HG03442 (cell line): ENCODE measurements at regions not wholly inside any gene's neighbourhood (a gene's known extent, or its start where the extent isn't known, plus 50 kb on each side); places are given as distances from the start of the nearest gene placed in this dataset.
"Not testable (repeated sequence)": the region's sequence is repeated elsewhere in the genome, so short reads cannot be mapped to it uniquely, and the experiment has no call there.

Experiments used
- ATAC-seq: cut with Tn5 transposase; IDR thresholded peaks from one replicate; pipeline ENCODE4 v1.9.1; 2021; ENCODE audit warnings: mild to moderate bottlenecking, moderate library complexity; ENCODE audit not compliant: unreplicated experiment

- no peak for ATAC-seq
Measured at GRCh38 chr12:127761880-127762279, 505.1 kb upstream of the TMEM132C start.

DNA sequence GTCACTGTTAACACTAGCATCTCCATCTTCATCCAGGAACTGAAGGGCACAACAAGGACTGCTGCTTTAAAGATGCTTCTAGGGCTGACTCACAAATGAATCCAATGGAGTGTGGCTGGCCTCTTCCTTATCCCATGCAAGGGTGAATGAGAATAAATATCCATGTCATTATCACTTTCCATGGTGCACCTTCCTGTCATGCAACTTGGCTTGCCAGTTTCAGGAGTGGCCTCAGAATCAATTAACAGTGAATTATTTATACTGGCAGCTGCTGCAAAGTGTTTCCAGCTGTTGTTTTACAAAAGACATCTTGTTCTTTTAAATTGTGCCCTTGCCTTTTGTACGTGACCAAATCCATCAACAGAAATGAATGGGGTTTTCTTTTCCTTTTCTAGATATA lies 499.3 kb upstream of the TMEM132C start:
- no peak for ATAC-seq

DNA sequence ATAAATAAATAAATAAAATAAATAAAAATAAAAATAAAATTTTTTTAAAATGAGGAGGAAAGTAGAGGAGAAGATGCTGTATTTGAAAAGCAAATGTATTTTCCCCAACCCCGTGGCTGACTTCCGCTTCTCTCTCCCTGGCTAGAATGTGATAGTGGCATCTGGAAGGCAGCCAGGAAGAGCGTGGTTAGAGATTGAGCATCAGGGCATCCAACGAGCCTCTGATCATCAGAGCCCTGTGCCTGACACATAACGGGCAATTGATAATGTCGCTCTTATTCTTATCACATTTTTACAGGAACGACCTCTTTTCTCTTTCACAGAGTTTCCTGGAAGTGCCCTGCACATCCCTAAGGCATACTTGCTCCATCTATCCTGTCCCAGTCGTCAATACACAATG lies 496.9 kb upstream of the TMEM132C start:
- no peak for ATAC-seq

DNA sequence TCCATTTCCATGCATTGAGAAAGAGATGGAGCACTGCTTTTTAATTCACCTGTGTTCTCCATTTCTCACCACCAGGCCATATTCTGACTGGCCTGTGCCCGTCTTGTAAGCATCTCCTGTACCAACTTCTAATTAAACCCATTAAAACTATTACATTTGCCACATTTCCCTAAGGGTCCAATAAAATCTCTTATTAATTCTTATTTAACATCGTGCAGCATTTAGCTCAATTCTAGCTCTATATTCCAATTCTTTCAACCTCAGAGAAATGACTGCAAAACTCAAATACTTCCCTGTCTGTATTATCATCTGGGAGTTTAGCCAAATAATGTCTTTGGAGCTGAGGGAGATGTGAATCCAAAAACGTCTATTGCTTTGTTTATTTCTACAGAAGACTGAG lies 495.4 kb upstream of the TMEM132C start:
- no peak for ATAC-seq

GRCh38 chr12:127773520-127773919 lies 493.4 kb upstream of the TMEM132C start:
- ATAC-seq = no peak

- no peak for ATAC-seq
Measured at GRCh38 chr12:127774828-127775227, 492.1 kb upstream of the TMEM132C start.

- ATAC-seq = no peak
Measured at GRCh38 chr12:127779301-127780045, 487.5 kb upstream of the TMEM132C start.

DNA sequence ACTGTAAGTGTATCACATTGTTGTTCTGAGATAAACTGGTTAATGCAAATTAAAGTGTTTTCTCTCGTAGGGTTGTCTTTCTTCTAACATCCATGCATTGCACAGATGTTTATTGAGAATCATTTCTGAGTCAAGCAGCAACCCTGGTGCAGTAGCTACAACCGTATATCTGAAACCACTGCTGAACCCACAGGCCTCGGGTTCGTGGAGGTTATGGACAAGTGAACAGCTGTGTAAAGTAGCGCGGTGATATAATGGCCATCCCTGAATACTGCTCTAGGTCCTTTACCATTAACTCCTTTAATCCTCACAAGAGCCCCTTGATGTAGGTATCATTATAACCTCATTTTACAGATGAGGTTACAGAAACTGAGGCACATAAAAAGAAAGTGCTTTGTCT lies 486.1 kb upstream of the TMEM132C start:
- no peak for ATAC-seq

DNA sequence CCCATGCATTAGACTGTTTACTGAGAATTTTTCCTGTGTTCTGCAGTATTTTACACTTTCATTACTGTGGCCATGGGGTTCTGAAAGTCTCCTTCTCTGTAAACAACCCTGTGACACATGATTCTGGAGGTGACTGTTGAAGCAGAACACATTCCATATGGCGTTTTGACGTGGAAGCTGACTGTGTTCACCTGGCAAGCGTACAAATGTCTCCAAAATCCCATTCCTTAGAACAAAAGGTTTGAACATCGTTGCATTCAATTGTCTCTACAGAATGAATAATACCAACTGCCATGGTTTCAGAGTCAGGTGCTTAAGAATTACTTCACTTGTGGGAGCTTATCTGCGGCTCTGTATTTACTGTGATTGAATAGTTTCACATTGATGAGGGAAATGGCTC lies 485.6 kb upstream of the TMEM132C start:
- no peak for ATAC-seq

GRCh38 chr12:127785540-127785939 lies 481.4 kb upstream of the TMEM132C start:
- no peak for ATAC-seq

- no peak for ATAC-seq
Measured at GRCh38 chr12:127785986-127786590, 480.9 kb upstream of the TMEM132C start.

DNA sequence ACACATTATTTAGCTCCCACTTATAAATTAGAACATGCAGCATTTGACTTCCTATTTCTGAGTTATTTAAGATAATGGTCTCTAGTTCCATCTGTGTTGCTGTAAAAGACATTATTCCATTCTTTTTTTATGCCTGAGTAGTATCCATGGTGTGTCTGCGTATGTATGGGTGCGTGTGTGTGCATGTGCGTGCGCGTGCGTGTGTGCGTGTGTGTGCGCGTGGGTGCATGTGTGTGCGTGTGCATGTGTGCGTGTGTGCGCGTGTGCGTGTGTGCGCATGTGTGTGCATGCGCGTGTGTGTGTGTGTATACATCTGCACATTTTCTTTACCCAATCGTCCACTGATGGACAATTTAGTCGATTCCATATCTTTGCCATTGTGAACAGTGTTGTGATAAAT lies 479.4 kb upstream of the TMEM132C start:
- no peak for ATAC-seq

GRCh38 chr12:127790376-127790775 lies 476.6 kb upstream of the TMEM132C start:
- no peak for ATAC-seq

DNA sequence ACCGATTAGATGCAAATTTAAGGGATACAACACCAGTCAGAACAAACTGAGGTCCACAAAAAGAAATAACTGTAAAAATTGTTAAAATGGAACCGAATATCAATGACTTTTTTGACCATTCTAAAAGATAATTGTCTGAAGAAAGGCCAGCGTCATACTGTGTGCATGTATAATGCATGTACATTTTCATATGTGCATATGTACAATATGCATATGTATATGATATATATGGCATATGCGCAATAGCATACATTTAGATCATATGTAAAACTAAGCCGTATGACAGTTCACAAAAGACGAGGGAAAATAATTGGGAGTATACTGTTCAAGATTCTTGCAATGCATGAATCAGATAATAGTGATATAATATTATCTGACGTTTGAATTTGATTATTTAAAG lies 475.8 kb upstream of the TMEM132C start:
- ATAC-seq = no peak

DNA sequence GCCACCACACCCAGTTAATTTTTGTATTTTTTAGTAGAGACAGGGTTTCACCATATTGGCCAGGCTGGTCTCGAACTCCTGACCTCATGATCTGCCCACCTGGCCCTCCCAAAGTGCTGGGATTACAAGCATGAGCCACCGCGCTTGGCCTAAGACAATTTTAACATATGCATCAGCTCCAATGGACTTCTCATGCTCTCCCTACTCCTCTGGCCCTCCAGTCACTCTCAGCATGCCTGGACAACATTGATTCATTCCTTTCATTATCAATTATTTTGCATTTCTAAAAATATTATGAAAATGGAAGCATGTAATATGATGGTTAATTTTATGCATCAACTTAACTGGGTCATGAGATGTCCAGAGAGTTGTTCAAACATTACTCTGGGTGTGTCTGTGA lies 469.1 kb upstream of the TMEM132C start:
- ATAC-seq = no peak

DNA sequence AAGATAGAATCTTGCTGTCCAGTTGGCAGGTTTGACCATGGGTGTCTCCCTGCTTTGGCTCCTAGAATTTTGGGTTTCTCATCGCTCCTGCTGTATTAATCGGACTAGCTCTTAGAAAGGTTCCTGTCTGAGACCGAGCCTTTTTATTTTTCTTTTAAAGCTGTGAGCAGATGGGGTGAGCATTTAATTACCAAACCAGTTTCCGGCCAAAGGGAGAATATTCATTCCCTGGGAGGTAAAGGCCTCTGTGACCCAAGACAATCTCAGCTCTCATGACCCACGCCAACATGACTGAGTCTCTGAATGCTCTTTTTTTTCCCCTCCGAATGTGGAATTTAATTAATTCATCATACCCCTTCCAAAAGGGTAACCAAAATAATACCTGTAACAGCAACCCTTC lies 464.7 kb upstream of the TMEM132C start:
- ATAC-seq = no peak

- no peak for ATAC-seq
Measured at GRCh38 chr12:127803545-127803944, 463.4 kb upstream of the TMEM132C start.

GRCh38 chr12:127809275-127809674 lies 457.7 kb upstream of the TMEM132C start:
- ATAC-seq = no peak

DNA sequence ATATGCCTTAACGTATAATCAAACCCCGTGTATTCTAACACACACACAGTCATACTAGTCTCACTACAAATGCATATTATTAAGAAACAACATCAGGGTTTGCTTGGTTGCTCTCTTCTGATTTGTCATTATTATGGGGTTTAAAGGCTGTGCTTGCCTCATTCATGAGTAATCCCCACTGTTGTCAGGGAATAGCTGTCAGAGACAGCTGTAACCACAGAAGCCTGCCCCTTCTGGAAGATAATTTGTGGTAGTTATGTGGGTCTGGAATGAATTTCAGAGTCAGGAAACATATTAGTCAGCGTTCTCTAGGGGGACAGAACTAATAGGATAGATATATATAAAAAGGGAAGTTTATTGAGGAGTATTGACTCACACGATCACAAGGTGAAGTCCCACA lies 456.9 kb upstream of the TMEM132C start:
- no peak for ATAC-seq

DNA sequence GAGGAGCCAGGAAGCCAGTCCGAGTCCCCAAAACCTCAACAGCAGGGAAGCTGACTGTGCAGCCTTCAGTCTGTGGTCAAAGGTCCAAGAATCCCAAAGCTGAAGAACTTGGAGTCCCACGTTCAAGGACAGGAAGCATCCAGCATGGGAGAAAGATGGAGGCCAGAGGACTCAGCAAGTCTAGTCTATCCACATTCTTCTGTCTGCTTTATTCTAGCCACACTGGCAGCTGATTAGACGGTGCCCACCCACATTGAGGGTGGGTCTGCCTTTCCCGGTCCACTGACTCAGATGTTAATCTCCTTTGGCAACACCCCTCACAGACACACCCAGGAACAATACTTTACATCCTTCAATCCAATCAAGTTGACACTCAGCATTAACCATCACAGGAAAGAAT lies 456.5 kb upstream of the TMEM132C start:
- not testable (repeated sequence) for ATAC-seq

- no peak for ATAC-seq
Measured at GRCh38 chr12:127811988-127812387, 455.0 kb upstream of the TMEM132C start.

DNA sequence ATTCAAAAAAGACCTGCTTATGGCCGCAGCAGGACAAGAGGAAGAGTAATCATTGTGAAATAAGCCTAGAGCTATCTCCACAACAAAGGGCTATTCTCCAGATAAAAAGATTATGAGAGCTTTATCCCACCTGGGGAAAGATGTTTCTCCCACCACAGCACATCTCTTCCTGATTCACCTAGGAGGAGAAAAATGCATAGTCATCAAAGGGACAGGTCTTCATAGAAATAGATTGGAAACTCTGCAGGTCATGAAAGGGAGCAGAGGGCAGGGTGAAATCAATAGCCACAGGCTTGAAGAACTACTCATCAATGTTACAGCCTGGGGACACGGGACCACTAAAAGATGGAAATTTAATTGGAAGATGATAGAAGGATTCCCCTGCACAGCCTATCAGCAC lies 453.8 kb upstream of the TMEM132C start:
- ATAC-seq = no peak

GRCh38 chr12:127819056-127819455 lies 447.9 kb upstream of the TMEM132C start:
- no peak for ATAC-seq
